ENCODE measurements at regions not wholly inside any gene's neighbourhood (a gene's known extent, or its start where the extent isn't known, plus 50 kb on each side); places are given as distances from the start of the nearest gene placed in this dataset.

- TF ChIP-seq POU6F1 (CRISPR knock-in tag; IDR thresholded peaks at IDR 0.05; ENCODE audit: borderline replicate concordance, low read depth) (no peak), BACH2 (CRISPR knock-in tag; IDR thresholded peaks at IDR 0.05; ENCODE audit: borderline replicate concordance) (no peak)
Measured at GRCh38 chr3:30198162-30198561, 408.2 kb upstream of the TGFBR2 start (continued).

GRCh38 chr3:30199096-30199759 lies 407.2 kb upstream of the TGFBR2 start:
- TF ChIP-seq ZNF565 (CRISPR knock-in tag; conservative IDR thresholded peaks at IDR 0.05; ENCODE audit: low read depth) (no peak), GLIS3 (CRISPR knock-in tag; IDR thresholded peaks at IDR 0.05) (no peak), RARB (CRISPR knock-in tag; IDR thresholded peaks at IDR 0.05) (no peak), PPARA (CRISPR knock-in tag; IDR thresholded peaks at IDR 0.05; ENCODE audit: borderline replicate concordance) (no peak), POU6F1 (CRISPR knock-in tag; IDR thresholded peaks at IDR 0.05; ENCODE audit: borderline replicate concordance, low read depth) (no peak), TCF4 (CRISPR knock-in tag; IDR thresholded peaks at IDR 0.05; ENCODE audit: borderline replicate concordance) (no peak), TOX (CRISPR knock-in tag; IDR thresholded peaks at IDR 0.05; ENCODE audit: borderline replicate concordance) (no peak)
- ATAC-seq = peak; percentile 84

GRCh38 chr3:30199855-30200254 lies 406.5 kb upstream of the TGFBR2 start:
- no peak for ATAC-seq
- no peak for TF ChIP-seq TOX (CRISPR knock-in tag; IDR thresholded peaks at IDR 0.05; ENCODE audit: borderline replicate concordance)
- TF ChIP-seq POU6F1 (CRISPR knock-in tag; IDR thresholded peaks at IDR 0.05; ENCODE audit: borderline replicate concordance, low read depth) = no peak

GRCh38 chr3:30201715-30202114 lies 404.7 kb upstream of the TGFBR2 start:
- ATAC-seq = no peak
- TF ChIP-seq ARNTL (CRISPR knock-in tag; IDR thresholded peaks at IDR 0.05; ENCODE audit: borderline replicate concordance, low read depth) (no peak), TCF4 (CRISPR knock-in tag; IDR thresholded peaks at IDR 0.05; ENCODE audit: borderline replicate concordance) (no peak), ZFP3 (CRISPR knock-in tag; IDR thresholded peaks at IDR 0.05) (no peak)

GRCh38 chr3:30203301-30203700 lies 403.1 kb upstream of the TGFBR2 start:
- TF ChIP-seq ISL1 (CRISPR knock-in tag; IDR thresholded peaks at IDR 0.05) = no peak
- TF ChIP-seq GLIS3 (CRISPR knock-in tag; IDR thresholded peaks at IDR 0.05) = no peak
- no peak for TF ChIP-seq ZC3H10 (CRISPR knock-in tag; IDR thresholded peaks at IDR 0.05)
- TF ChIP-seq ZNF565 (CRISPR knock-in tag; conservative IDR thresholded peaks at IDR 0.05; ENCODE audit: low read depth) = no peak
- no peak for TF ChIP-seq RARB (CRISPR knock-in tag; IDR thresholded peaks at IDR 0.05)
- no peak for TF ChIP-seq ESRRG (CRISPR knock-in tag; IDR thresholded peaks at IDR 0.05)
- no peak for TF ChIP-seq TSHZ2 (CRISPR knock-in tag; IDR thresholded peaks at IDR 0.05)
- TF ChIP-seq ARNTL (CRISPR knock-in tag; IDR thresholded peaks at IDR 0.05; ENCODE audit: borderline replicate concordance, low read depth) = no peak
- TF ChIP-seq SNAI2 (CRISPR knock-in tag; IDR thresholded peaks at IDR 0.05) = no peak
- TF ChIP-seq ZFP3 (CRISPR knock-in tag; IDR thresholded peaks at IDR 0.05) = no peak
- no peak for TF ChIP-seq ZNF70 (CRISPR knock-in tag; IDR thresholded peaks at IDR 0.05)
- TF ChIP-seq ZFP30 (CRISPR knock-in tag; IDR thresholded peaks at IDR 0.05) = no peak
- no peak for TF ChIP-seq TCF4 (CRISPR knock-in tag; IDR thresholded peaks at IDR 0.05; ENCODE audit: borderline replicate concordance)
- no peak for TF ChIP-seq PPARA (CRISPR knock-in tag; IDR thresholded peaks at IDR 0.05; ENCODE audit: borderline replicate concordance)
- TF ChIP-seq CREB5 (CRISPR knock-in tag; IDR thresholded peaks at IDR 0.05; ENCODE audit: low read depth) = no peak
- TF ChIP-seq OSR1 (CRISPR knock-in tag; IDR thresholded peaks at IDR 0.05) = no peak
- no peak for TF ChIP-seq PATZ1 (CRISPR knock-in tag; IDR thresholded peaks at IDR 0.05; ENCODE audit: borderline replicate concordance)
- no peak for ATAC-seq

Measured in SK-N-SH treated with all-trans-retinoic acid at 6 μM for 48 hours (cell line).